ENCODE measurements at regions not wholly inside any gene's neighbourhood (a gene's known extent, or its start where the extent isn't known, plus 50 kb on each side); places are given as distances from the start of the nearest gene placed in this dataset.
A peak's percentile ranks its signal among the peaks of the same experiment; 100 is the strongest.

DNA sequence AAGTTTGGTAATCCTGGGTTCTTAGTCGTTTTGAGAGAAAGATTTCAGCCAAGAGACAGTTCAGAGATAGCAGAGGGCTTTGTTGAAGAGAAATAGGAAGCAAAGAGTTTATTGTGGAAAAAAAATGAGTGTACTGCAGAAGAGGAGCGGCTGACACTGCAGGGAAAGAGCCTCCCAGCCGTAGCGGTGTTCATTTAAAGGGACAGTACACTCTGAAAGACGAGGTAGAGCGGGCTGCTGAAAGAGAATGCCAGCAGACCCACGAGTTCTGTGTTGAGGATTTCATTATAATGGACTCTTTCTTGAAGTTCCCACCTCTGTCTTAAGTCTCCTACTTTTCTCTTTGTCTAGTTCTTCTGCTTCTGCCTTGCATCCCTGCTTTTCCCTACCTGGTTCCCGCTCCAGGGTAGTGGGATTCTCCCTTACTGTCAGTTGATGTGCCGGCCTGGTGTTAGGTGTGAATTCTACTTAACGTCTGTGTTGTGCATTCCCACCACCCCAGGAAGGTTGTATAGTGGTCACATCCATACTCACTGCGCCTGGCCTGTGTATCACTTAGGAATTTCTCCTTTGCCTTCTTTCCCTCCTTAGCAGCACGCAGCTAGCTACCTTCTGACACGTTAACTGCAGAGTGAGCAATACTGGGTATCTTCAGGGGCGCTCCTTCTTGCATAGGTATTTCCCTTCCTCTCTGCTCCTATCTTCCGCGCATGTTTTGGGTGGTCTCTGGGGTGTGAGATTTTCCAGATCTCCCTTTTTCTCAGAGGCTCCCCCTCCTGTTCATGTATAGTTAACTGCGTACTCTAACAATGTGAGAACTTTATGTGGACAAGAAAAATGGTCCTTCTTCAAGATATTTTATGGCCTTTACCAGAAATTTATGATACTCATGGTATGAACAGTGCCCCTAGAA, 164.5 kb downstream of the PTH2R start:
- DNase-seq (ENCODE audit: extremely low spot score) = peak; percentile 18
- POLR2A ChIA-PET = no interaction called here
- CTCF ChIA-PET = no interaction called here
- TF ChIP-seq TARDBP (IDR thresholded peaks at IDR 0.05) (no peak), FOXA1 (IDR thresholded peaks at IDR 0.05) (no peak), ARNT (IDR thresholded peaks at IDR 0.05) (no peak), NFRKB (IDR thresholded peaks at IDR 0.05) (no peak), SP1 (IDR thresholded peaks at IDR 0.05) (no peak), ZNF384 (IDR thresholded peaks at IDR 0.05) (no peak), FOXK2 (IDR thresholded peaks at IDR 0.05) (no peak), FOXM1 (IDR thresholded peaks at IDR 0.05; ENCODE audit: borderline replicate concordance) (no peak), BHLHE40 (IDR thresholded peaks at IDR 0.05; ENCODE audit: borderline replicate concordance) (no peak), CTBP1 (IDR thresholded peaks at IDR 0.05; ENCODE audit: borderline replicate concordance) (no peak), HDGF (IDR thresholded peaks at IDR 0.05; ENCODE audit: borderline replicate concordance) (no peak), PKNOX1 (IDR thresholded peaks at IDR 0.05) (no peak), ELF4 (IDR thresholded peaks at IDR 0.05) (no peak), LEF1 (IDR thresholded peaks at IDR 0.05; ENCODE audit: borderline replicate concordance) (no peak), L3MBTL2 (conservative IDR thresholded peaks at IDR 0.05) (no peak), SUZ12 (IDR thresholded peaks at IDR 0.05) (no peak)

GRCh38 chr2:208571764-208572131, 165.2 kb downstream of the PTH2R start:
- ChIA-PET CTCF (no interaction called here), POLR2A (no interaction called here)
- no peak for DNase-seq (ENCODE audit: extremely low spot score)
- TF ChIP-seq ZNF384 (IDR thresholded peaks at IDR 0.05) (no peak), SP1 (IDR thresholded peaks at IDR 0.05) (no peak), L3MBTL2 (conservative IDR thresholded peaks at IDR 0.05) (no peak), NFRKB (IDR thresholded peaks at IDR 0.05) (no peak), ELF4 (IDR thresholded peaks at IDR 0.05) (no peak), FOXK2 (IDR thresholded peaks at IDR 0.05) (no peak), HDGF (IDR thresholded peaks at IDR 0.05; ENCODE audit: borderline replicate concordance) (no peak)

DNA sequence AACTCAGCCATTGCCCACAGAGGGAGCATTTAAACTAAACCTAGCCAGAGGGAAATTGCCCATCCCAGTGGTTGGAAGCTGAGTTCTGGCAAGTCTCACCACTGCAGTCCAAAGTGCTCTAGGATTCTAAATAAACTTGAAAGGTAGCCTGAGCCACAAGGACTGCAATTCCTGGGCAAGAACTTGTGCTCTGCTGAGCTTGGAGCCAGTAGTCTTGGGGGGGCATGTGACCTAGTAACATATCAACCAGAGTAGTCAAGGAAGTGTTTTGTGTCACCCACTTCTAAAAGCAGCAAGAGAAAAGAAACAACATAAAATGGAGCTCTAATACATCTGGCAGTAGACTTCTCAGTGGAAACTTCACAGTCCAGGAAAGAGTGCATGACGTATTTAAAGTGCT, 167.0 kb downstream of the PTH2R start:
- CTCF ChIA-PET = no interaction called here
- TF ChIP-seq CTBP1 (IDR thresholded peaks at IDR 0.05; ENCODE audit: borderline replicate concordance) (no peak), SP1 (IDR thresholded peaks at IDR 0.05) (no peak), FOXA1 (IDR thresholded peaks at IDR 0.05) (no peak), ARNT (IDR thresholded peaks at IDR 0.05) (no peak), ZNF384 (IDR thresholded peaks at IDR 0.05) (no peak), PKNOX1 (IDR thresholded peaks at IDR 0.05) (no peak), ELF4 (IDR thresholded peaks at IDR 0.05) (no peak), SUZ12 (IDR thresholded peaks at IDR 0.05) (no peak), BHLHE40 (IDR thresholded peaks at IDR 0.05; ENCODE audit: borderline replicate concordance) (no peak), FOXK2 (IDR thresholded peaks at IDR 0.05) (no peak), TARDBP (IDR thresholded peaks at IDR 0.05) (no peak), NFRKB (IDR thresholded peaks at IDR 0.05) (no peak), L3MBTL2 (conservative IDR thresholded peaks at IDR 0.05) (no peak), LEF1 (IDR thresholded peaks at IDR 0.05; ENCODE audit: borderline replicate concordance) (no peak), HDGF (IDR thresholded peaks at IDR 0.05; ENCODE audit: borderline replicate concordance) (no peak), FOXM1 (IDR thresholded peaks at IDR 0.05; ENCODE audit: borderline replicate concordance) (no peak)
- POLR2A ChIA-PET = no interaction called here
- DNase-seq (ENCODE audit: extremely low spot score) = no peak

DNA sequence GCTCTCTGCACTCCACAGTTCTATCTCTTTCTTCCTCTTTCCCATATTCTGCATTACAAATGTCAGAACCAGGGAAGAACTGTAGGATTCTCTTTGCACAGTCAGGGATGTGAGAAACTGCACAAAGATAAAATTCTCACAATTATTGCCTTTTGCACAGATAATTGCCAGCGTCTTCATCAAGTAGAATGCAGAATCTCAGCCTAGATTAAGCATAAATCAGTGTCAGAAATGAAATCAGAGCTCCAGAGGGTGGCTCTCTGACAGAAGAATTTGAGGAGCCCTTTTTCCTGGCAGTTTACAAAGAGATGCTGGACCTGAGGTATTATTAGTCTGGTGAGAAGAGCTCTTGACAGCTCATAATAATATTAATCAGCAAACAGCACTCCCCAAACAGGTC, 173.1 kb downstream of the PTH2R start:
- TF ChIP-seq FOXA1 (IDR thresholded peaks at IDR 0.05) (no peak), SUZ12 (IDR thresholded peaks at IDR 0.05) (no peak), L3MBTL2 (conservative IDR thresholded peaks at IDR 0.05) (no peak)
- DNase-seq (ENCODE audit: extremely low spot score) = no peak
- ChIA-PET CTCF (no interaction called here), POLR2A (no interaction called here)

DNA sequence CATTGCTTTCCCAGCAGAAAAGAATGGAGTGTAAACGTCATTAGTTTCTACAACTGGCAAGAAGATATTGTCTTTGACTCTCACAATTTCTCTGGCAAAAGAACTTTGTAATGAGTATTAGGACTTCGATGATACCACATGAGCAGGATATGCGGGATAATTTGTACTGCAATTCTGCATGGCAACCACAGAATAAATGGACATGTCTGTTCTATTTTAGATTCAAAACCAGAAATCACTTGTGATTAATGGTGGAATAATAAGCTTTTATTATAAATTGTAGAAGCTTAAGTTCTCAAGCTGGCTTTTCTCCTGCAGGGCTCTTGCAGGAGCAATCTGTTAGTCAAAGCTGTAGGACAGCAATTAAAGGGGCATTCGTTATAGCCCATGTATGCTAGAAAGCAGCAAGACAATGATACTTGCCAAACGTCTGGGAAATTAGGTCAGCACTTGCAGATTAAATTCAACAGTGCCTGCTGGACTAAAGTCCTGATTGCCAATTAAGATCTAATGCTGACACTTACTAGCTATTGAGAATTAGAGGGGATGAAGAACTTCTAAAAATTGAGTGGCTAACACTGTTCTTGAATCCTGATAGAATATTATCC, 177.9 kb downstream of the PTH2R start:
- TF ChIP-seq LEF1 (IDR thresholded peaks at IDR 0.05; ENCODE audit: borderline replicate concordance) (no peak), SP1 (IDR thresholded peaks at IDR 0.05) (no peak), FOXA1 (IDR thresholded peaks at IDR 0.05) (no peak), ARNT (IDR thresholded peaks at IDR 0.05) (no peak), FOXK2 (IDR thresholded peaks at IDR 0.05) (no peak), ZNF384 (IDR thresholded peaks at IDR 0.05) (no peak), CTBP1 (IDR thresholded peaks at IDR 0.05; ENCODE audit: borderline replicate concordance) (no peak), PKNOX1 (IDR thresholded peaks at IDR 0.05) (no peak), ELF4 (IDR thresholded peaks at IDR 0.05) (no peak), SUZ12 (IDR thresholded peaks at IDR 0.05) (no peak), NFRKB (IDR thresholded peaks at IDR 0.05) (no peak)
- POLR2A ChIA-PET = no interaction called here
- CTCF ChIA-PET = no interaction called here

GRCh38 chr2:208586516-208586915, 179.9 kb downstream of the PTH2R start:
- no peak for DNase-seq (ENCODE audit: extremely low spot score)
- TF ChIP-seq SP1 (IDR thresholded peaks at IDR 0.05) = no peak
- TF ChIP-seq ELF4 (IDR thresholded peaks at IDR 0.05) = no peak
- TF ChIP-seq FOXK2 (IDR thresholded peaks at IDR 0.05) = no peak
- TF ChIP-seq LEF1 (IDR thresholded peaks at IDR 0.05; ENCODE audit: borderline replicate concordance) = no peak
- TF ChIP-seq CTBP1 (IDR thresholded peaks at IDR 0.05; ENCODE audit: borderline replicate concordance) = no peak
- no peak for TF ChIP-seq NFRKB (IDR thresholded peaks at IDR 0.05)
- no peak for TF ChIP-seq FOXM1 (IDR thresholded peaks at IDR 0.05; ENCODE audit: borderline replicate concordance)
- TF ChIP-seq ZNF384 (IDR thresholded peaks at IDR 0.05) = no peak
- TF ChIP-seq BHLHE40 (IDR thresholded peaks at IDR 0.05; ENCODE audit: borderline replicate concordance) = no peak
- TF ChIP-seq L3MBTL2 (conservative IDR thresholded peaks at IDR 0.05) = no peak
- no peak for TF ChIP-seq FOXA1 (IDR thresholded peaks at IDR 0.05)
- no peak for TF ChIP-seq PKNOX1 (IDR thresholded peaks at IDR 0.05)
- ChIA-PET POLR2A (no interaction called here), CTCF (no interaction called here)

More for the DNA sequence above, 177.9 kb downstream of the PTH2R start:
- DNase-seq (ENCODE audit: extremely low spot score) = no peak
